SK-N-SH (cell line): ENCODE measurements at regions not wholly inside any gene's neighbourhood (a gene's known extent, or its start where the extent isn't known, plus 50 kb on each side); places are given as distances from the start of the nearest gene placed in this dataset.

ENCODE experiments used
- CTCF ChIA-PET: fragments of 300-600, 350-600 bp; formaldehyde crosslinking; extraction: SDS; loops from one replicate; lab custom pipeline; 2021; lab: Yijun Ruan, JAX
- POLR2A ChIA-PET: fragments of 350-600 bp; sonication (Branson Sonifier 250); formaldehyde crosslinking; extraction: SDS; loops from one replicate; lab custom pipeline; 2020; ENCODE audit warnings: antibody characterized with exemption, inconsistent platforms; lab: Yijun Ruan, JAX
- DNase-seq: peaks from one replicate; pipeline ENCODE4 v3.0.0; 2012
- H2AFZ ChIP-seq: fragments of 200-600 bp; sonication (generic); 2 replicates; pipeline ENCODE4 v1.8.1; 2016; ENCODE audit warnings: antibody characterized with exemption, mild to moderate bottlenecking, low read depth
- H3F3A ChIP-seq: fragments of 200-600 bp; sonication (generic); replicated peaks from 2 replicates; pipeline ENCODE3; 2016; ENCODE audit warnings: antibody characterized with exemption, mild to moderate bottlenecking; ENCODE audit not compliant: insufficient read depth
- H3K27ac ChIP-seq, 2 experiments: fragments of 200-500 bp in 1 of 2; fragments of 200-600 bp in 1 of 2; sonication (Bioruptor generic) in 1 of 2; sonication (generic), shearing (Covaris generic) in 1 of 2; 2 replicates each; pipeline versions ENCODE4 v1.5.1 to v1.6.1; 2014 to 2016; ENCODE audit warnings: low read depth in 2 of 2, inconsistent platforms in 1 of 2, low read length in 1 of 2, mild to moderate bottlenecking in 1 of 2, mixed read lengths in 1 of 2
- H3K27me3 ChIP-seq: fragments of 200-600 bp; sonication (generic), shearing (Covaris generic); 2 replicates; pipeline ENCODE4 v1.6.1; 2016; ENCODE audit warnings: mixed run types; ENCODE audit not compliant: insufficient read depth
- H3K36me3 ChIP-seq, 2 experiments: fragments of 200-500 bp in 1 of 2; fragments of 200-600 bp in 1 of 2; sonication (Bioruptor generic) in 1 of 2; sonication (generic) in 1 of 2; replicated peaks in 1 of 2; 2 replicates each; pipeline versions ENCODE3 to v1.5.1; 2014 to 2016; ENCODE audit warnings: low read length in 1 of 2, mild to moderate bottlenecking in 1 of 2; ENCODE audit not compliant: insufficient read depth in 2 of 2, control insufficient read depth in 1 of 2
- H3K4me1 ChIP-seq, 2 experiments: fragments of 200-500 bp in 1 of 2; fragments of 200-600 bp in 1 of 2; sonication (Bioruptor generic) in 1 of 2; sonication (generic), shearing (Covaris generic) in 1 of 2; 2 replicates each; pipeline versions ENCODE4 v1.5.1 to v1.6.1; 2014 to 2016; ENCODE audit warnings: low read depth in 1 of 2, low read length in 1 of 2, mixed run types in 1 of 2; ENCODE audit not compliant: insufficient read depth in 2 of 2, control insufficient read depth in 1 of 2
- H3K4me2 ChIP-seq: fragments of 200-600 bp; sonication (generic), shearing (Covaris generic); 2 replicates; pipeline ENCODE4 v1.6.1; 2017; ENCODE audit warnings: mixed run types
- H3K4me3 ChIP-seq, 2 experiments: fragments of 200-500 bp in 1 of 2; fragments of 200-600 bp in 1 of 2; sonication (Bioruptor generic) in 1 of 2; sonication (generic), shearing (Covaris generic) in 1 of 2; 2 replicates each; pipeline versions ENCODE4 v1.5.1 to v1.8.1; 2014 to 2016; ENCODE audit warnings: low read depth in 2 of 2, inconsistent platforms in 1 of 2, low read length in 1 of 2, mild to moderate bottlenecking in 1 of 2, mixed read lengths in 1 of 2, moderate library complexity in 1 of 2
- H3K79me2 ChIP-seq: fragments of 200-600 bp; sonication (generic); 2 replicates; pipeline ENCODE4 v1.8.1; 2017; ENCODE audit warnings: mild to moderate bottlenecking; ENCODE audit not compliant: insufficient read depth
- H3K9ac ChIP-seq: fragments of 200-600 bp; sonication (generic); 2 replicates; pipeline ENCODE4 v1.6.1; 2017; ENCODE audit warnings: mixed run types
- H3K9me2 ChIP-seq: fragments of 200-600 bp; sonication (generic); 2 replicates; pipeline ENCODE4 v1.6.1; 2017; ENCODE audit warnings: mixed run types
- H3K9me3 ChIP-seq: fragments of 200-600 bp; sonication (generic); 2 replicates; pipeline ENCODE4 v1.6.1; 2017; ENCODE audit warnings: mixed run types, mild to moderate bottlenecking, moderate library complexity
- H4K20me1 ChIP-seq: fragments of 200-600 bp; sonication (generic); 2 replicates; pipeline ENCODE4 v1.6.1; 2017; ENCODE audit warnings: mild to moderate bottlenecking, mixed run types; ENCODE audit not compliant: insufficient read depth
- EZH2phosphoT487 ChIP-seq: fragments of 200-600 bp; sonication (generic); IDR thresholded peaks from 2 replicates; pipeline ENCODE4 v1.6.1; 2017; ENCODE audit warnings: low read depth, mixed run types, mild to moderate bottlenecking, antibody characterized with exemption, moderate library complexity, borderline replicate concordance
- FOSL2 ChIP-seq: IDR thresholded peaks from 2 replicates; pipeline ENCODE4 v1.4.0; 2012; ENCODE audit warnings: low read depth, mild to moderate bottlenecking, moderate library complexity, borderline replicate concordance
- FOXM1 ChIP-seq: IDR thresholded peaks from 2 replicates; pipeline ENCODE4 v1.4.0; 2012; ENCODE audit warnings: low read depth, mild to moderate bottlenecking
- GABPA ChIP-seq: IDR thresholded peaks from 2 replicates; pipeline ENCODE4 v1.4.0; 2012; ENCODE audit warnings: low read depth, mild to moderate bottlenecking
- GATA2 ChIP-seq: sonication (generic); formaldehyde crosslinking; IDR thresholded peaks from 2 replicates; pipeline ENCODE4 v1.5.0; 2020; ENCODE audit warnings: mild to moderate bottlenecking, missing genetic modification reagents
- MEF2A ChIP-seq: IDR thresholded peaks from 2 replicates; pipeline ENCODE4 v1.4.0; 2012; ENCODE audit warnings: low read depth, borderline replicate concordance
- MXI1 ChIP-seq: IDR thresholded peaks from 2 replicates; pipeline ENCODE4 v1.6.1; 2012; ENCODE audit warnings: mild to moderate bottlenecking, low read depth, low read length, improper control_type of control experiment
- NFIC ChIP-seq: IDR thresholded peaks from 2 replicates; pipeline ENCODE4 v1.4.0; 2012; ENCODE audit warnings: borderline replicate concordance
- PBX3 ChIP-seq: IDR thresholded peaks from 2 replicates; pipeline ENCODE4; 2012
- POLR2AphosphoS5 ChIP-seq: IDR thresholded peaks from 2 replicates; pipeline ENCODE4 v1.6.1; 2012; ENCODE audit warnings: low read depth, low read length
- RCOR1 ChIP-seq: fragments of 150-350 bp; IDR thresholded peaks from 2 replicates; pipeline ENCODE4 v1.6.1; 2017; ENCODE audit warnings: antibody characterized with exemption, low read length
- RFX5 ChIP-seq: IDR thresholded peaks from 2 replicates; pipeline ENCODE4 v1.6.1; 2012; ENCODE audit warnings: mild to moderate bottlenecking, improper control_type of control experiment, low read length
- TAF1 ChIP-seq: IDR thresholded peaks from 2 replicates; pipeline ENCODE4 v1.6.1; 2012; ENCODE audit warnings: low read depth, mild to moderate bottlenecking, low read length, moderate library complexity, borderline replicate concordance
- TCF12 ChIP-seq: IDR thresholded peaks from 2 replicates; pipeline ENCODE4 v1.4.0; 2012
- TEAD4 ChIP-seq: IDR thresholded peaks from 2 replicates; pipeline ENCODE4 v1.4.0; 2012; ENCODE audit warnings: mild to moderate bottlenecking, borderline replicate concordance; ENCODE audit not compliant: insufficient read depth
- YY1 ChIP-seq: IDR thresholded peaks from 2 replicates; pipeline ENCODE4 v1.4.0; 2012; ENCODE audit warnings: low read depth, mild to moderate bottlenecking
- ZBTB33 ChIP-seq: IDR thresholded peaks from 2 replicates; pipeline ENCODE4 v1.4.0; 2012; ENCODE audit warnings: low read depth, borderline replicate concordance
- WGBS: methylation state at CpG from one replicate; pipeline ENCODE4 v1.1.6; 2017; ENCODE audit warnings: low lambda C conversion rate; 5-methylcytosine and 5-hydroxymethylcytosine counted together

GRCh38 chr5:9832921-9833320 is 202.8 kb upstream of the TAS2R1 start:
- no peak overlapping the region for H3K9ac ChIP-seq
- H3K36me3 ChIP-seq: no peaks in the 10 kb centered on the region
- TF ChIP-seq TCF12 (no peak), MXI1 (no peak), NFIC (no peak), RFX5 (no peak)
- no peak overlapping the region for H3K4me3 ChIP-seq
- no peaks in the 10 kb centered on the region for H3F3A ChIP-seq
- H3K4me2 ChIP-seq: no peak overlapping the region
- no peaks in the 10 kb centered on the region for H3K9me2 ChIP-seq
- no peaks in the 10 kb centered on the region for H3K79me2 ChIP-seq
- no peak overlapping the region for H3K27ac ChIP-seq
- H4K20me1 ChIP-seq: no peaks in the 10 kb centered on the region
- peaks cover 0 to 12% of the 10 kb centered on the region in 2 experiments; a peak in 2 of 4 replicates for H3K4me1 ChIP-seq
- 56% methylated on average over 5 of the region's 5 CpGs for WGBS
- no peaks in the 10 kb centered on the region for H3K9me3 ChIP-seq
- H3K27me3 ChIP-seq: no peaks in the 10 kb centered on the region
- ChIA-PET CTCF (interaction anchor here (1.3 kb wide), 1 partner anchor 10 kb away, joined by 4 read pairs; no protein-coding TSS in a partner anchor), POLR2A (no interaction called here)
- DNase-seq: no peak
- no peak overlapping the region for H2AFZ ChIP-seq

- no peaks in the 10 kb centered on the region for H3K27me3 ChIP-seq
- H3K4me2 ChIP-seq: no peak overlapping the region
- no peak overlapping the region for H3K4me3 ChIP-seq
- H2AFZ ChIP-seq: no peak overlapping the region
- no peaks in the 10 kb centered on the region for H3F3A ChIP-seq
- no peaks in the 10 kb centered on the region for H3K9me2 ChIP-seq
- H3K27ac ChIP-seq: no peak overlapping the region
- no peak overlapping the region for H3K9ac ChIP-seq
- no peaks in the 10 kb centered on the region for H3K9me3 ChIP-seq
- CTCF ChIA-PET: no interaction called here
- H4K20me1 ChIP-seq: no peaks in the 10 kb centered on the region
- POLR2A ChIA-PET: no interaction called here
- no peaks in the 10 kb centered on the region for H3K79me2 ChIP-seq
- 53% methylated on average over 6 of the region's 6 CpGs for WGBS
- TF ChIP-seq GATA2 (CRISPR knock-in tag): no peak
- no peak for TF ChIP-seq EZH2phosphoT487
- no peak for TF ChIP-seq TAF1
- TF ChIP-seq ZBTB33: no peak
- no peak for TF ChIP-seq FOXM1
- TF ChIP-seq RCOR1: no peak
- no peak for TF ChIP-seq YY1
- TF ChIP-seq POLR2AphosphoS5: no peak
- TF ChIP-seq PBX3: no peak
- TF ChIP-seq TCF12: no peak
- TF ChIP-seq TEAD4: no peak
- TF ChIP-seq FOSL2: no peak
- no peak for TF ChIP-seq MEF2A
- TF ChIP-seq GABPA: no peak
- TF ChIP-seq, all 33 proteins: peak for 0
- no peak for DNase-seq
- Histone ChIP-seq H3K36me3 (no peaks in the 10 kb centered on the region), H3K4me1 (peaks cover 0 to 12% of the 10 kb centered on the region in 2 experiments; a peak in 2 of 4 replicates)
Measured at GRCh38 chr5:9831823-9832222, 201.7 kb upstream of the TAS2R1 start.
